KBM-7 (cell line): ENCODE measurements at regions not wholly inside any gene's neighbourhood (a gene's known extent, or its start where the extent isn't known, plus 50 kb on each side); places are given as distances from the start of the nearest gene placed in this dataset.
"Not testable (repeated sequence)": the region's sequence is repeated elsewhere in the genome, so short reads cannot be mapped to it uniquely, and the experiment has no call there.

Source experiments
- DNase-seq: peaks from one replicate; pipeline ENCODE4 v3.0.0-alpha.2; 2015
- in situ Hi-C: fragments of 300-500 bp; cut with MboI; formaldehyde crosslinking; loops from 2 replicates; pipeline ENCODE4 v1.14.3; 2020; ENCODE audit warnings: low sequenced_read_pairs, low pct_unique_long_range_greater_than_20kb, mixed read lengths

GRCh38 chr13:79913141-79913827, 427.6 kb downstream of the SPRY2 start:
- no peak for DNase-seq
- in situ Hi-C loops: no loop called here

GRCh38 chr13:79912403-79912802, 428.5 kb downstream of the SPRY2 start:
- in situ Hi-C loops: no loop called here
- DNase-seq: no peak

DNA sequence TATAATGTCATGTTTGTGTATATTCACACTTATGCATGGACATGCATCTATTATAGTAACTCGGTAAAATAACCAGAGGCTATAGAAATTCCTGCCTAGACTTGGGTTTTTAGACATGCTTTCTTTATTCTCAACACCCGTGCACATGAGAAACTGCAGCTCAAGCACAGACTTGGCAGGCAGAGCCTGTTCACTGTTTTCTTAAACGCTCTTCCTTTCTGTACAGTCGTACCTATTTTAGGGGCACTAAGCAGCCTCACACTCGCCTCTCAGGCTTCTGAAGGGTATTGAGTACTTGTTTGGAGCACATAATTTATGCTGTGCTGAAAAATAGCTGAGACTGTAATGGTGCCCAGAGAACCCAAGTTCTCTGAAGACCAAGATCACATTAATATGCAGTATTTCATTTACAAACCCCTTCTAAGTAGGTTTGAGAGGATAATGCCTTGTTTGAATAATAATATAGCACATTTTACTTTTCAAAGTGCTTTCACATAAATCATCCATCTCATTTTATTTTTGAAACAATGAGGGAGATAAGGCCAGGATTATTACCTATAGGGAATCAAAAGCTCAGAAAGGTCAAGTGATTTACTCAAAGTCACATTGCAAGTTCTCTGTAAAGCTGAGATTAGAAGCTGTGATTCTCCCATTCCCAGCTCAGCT, 429.9 kb downstream of the SPRY2 start:
- in situ Hi-C loops: no loop called here
- DNase-seq: no peak

GRCh38 chr13:79909644-79910043, 428.7 kb downstream of the NDFIP2 start:
- DNase-seq: no peak
- in situ Hi-C loops: no loop called here

GRCh38 chr13:79908381-79908780, 427.4 kb downstream of the NDFIP2 start:
- in situ Hi-C loops: no loop called here
- DNase-seq: no peak

GRCh38 chr13:79907527-79907926, 426.6 kb downstream of the NDFIP2 start:
- in situ Hi-C loops: no loop called here
- no peak for DNase-seq

DNA sequence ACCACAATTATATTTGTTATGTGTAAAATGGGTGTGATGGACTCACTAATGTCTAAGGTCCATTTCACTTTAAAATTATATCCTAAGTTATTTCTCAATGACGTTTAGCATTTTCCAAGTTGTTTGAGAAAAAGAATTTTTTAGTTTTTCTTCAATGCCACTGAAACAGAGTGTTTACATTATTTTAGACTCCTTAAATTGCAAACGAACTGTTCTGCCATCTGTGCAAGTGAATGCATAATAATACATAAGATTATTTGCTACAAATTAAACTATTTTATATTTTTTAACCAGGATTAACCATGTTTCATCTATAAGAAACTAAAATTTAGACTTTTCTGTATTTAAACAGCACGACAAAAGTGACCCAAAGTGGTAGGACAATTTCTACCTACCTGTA, 425.4 kb downstream of the NDFIP2 start:
- no peak for DNase-seq
- in situ Hi-C loops: no loop called here

- no peak for DNase-seq
- in situ Hi-C loops: no loop called here
Observed at GRCh38 chr13:79905018-79905417, 424.1 kb downstream of the NDFIP2 start.

DNA sequence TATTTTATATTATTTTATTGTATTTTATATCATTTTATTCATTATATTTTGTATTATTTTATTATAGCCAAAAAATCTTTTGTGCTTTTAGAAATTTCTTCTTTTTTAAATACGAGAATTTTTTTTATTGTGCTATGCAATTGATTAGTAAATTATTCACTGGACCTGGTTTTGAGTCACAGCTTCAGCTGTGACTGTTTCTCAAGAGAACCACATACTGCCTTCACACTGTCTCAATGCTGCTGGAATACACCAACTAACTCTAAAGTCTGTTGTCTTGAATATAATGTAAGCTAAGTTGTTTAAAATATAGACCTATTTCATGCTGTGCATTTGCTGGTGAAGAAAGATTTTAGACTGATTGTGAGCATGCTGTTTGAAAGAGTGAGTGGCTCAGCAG, 423.6 kb downstream of the NDFIP2 start:
- in situ Hi-C loops: no loop called here
- DNase-seq: no peak

- peak; percentile 21 for DNase-seq
- in situ Hi-C loops: no loop called here
Observed at GRCh38 chr13:79901336-79901735, 420.4 kb downstream of the NDFIP2 start.

DNA sequence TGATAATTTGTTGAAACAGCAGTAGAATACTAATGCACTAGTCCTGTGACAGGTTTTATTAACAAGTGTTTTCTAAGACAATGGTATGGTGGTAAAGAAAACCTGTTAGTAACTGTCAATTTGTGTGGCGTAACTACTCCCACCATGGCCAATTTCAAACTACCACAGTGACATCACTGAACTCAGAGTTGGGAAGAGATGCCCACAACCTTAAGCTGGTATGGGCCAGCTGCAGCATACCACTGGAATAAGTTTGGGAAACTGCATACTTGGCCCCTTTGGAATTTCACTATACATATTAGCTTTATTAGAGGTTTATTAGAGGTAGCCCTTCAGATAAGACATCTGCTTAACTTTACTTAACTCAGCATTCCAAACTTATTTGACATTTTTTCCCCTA, 419.4 kb downstream of the NDFIP2 start:
- DNase-seq: no peak
- in situ Hi-C loops: no loop called here

DNA sequence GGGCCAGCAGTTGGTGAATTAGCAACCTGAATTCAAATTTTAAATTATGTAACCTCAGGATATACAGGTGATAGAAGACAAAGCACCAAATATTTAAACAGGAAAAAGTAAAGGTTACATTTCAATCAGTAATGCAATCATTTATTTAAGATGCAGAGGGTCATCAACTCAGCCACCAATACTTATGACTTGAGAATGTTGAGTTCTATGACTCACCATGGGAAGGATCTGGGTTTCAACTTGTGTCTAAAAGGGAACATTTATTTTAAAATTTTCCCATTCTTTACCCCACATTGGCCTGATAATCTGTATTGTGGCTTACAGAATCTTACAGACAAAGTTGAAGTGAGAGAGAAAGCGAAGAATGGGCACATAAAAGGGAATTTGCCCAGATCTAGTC, 418.0 kb downstream of the NDFIP2 start:
- DNase-seq: no peak
- in situ Hi-C loops: no loop called here

GRCh38 chr13:79898202-79898826, 417.4 kb downstream of the NDFIP2 start:
- DNase-seq: no peak
- in situ Hi-C loops: no loop called here

DNA sequence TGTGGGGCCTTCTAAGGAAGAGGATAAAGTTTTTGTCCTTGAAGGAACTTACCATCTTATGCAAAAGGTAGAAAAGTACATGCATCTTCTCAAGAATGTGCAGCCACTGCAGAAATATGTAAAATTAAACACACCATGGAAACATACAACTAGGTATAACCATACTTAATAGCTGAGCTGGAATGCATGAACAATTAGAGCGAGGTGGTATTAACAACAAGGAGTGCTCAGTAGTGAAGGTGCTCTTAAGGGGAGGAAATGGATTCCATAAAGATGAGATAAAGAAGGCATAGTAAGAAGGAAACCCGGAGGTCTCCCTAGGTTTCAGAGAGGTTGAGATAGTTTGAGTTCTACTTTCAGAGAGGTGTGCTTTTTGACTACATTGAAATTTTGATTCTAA, 415.9 kb downstream of the NDFIP2 start:
- in situ Hi-C loops: no loop called here
- no peak for DNase-seq

- in situ Hi-C loops: no loop called here
- no peak for DNase-seq
Observed at GRCh38 chr13:79895416-79895815, 414.5 kb downstream of the NDFIP2 start.

GRCh38 chr13:79887278-79887677, 406.3 kb downstream of the NDFIP2 start:
- in situ Hi-C loops, DNase-seq: not testable (repeated sequence)

GRCh38 chr13:79886601-79887000, 405.6 kb downstream of the NDFIP2 start:
- DNase-seq: no peak
- in situ Hi-C loops: no loop called here

DNA sequence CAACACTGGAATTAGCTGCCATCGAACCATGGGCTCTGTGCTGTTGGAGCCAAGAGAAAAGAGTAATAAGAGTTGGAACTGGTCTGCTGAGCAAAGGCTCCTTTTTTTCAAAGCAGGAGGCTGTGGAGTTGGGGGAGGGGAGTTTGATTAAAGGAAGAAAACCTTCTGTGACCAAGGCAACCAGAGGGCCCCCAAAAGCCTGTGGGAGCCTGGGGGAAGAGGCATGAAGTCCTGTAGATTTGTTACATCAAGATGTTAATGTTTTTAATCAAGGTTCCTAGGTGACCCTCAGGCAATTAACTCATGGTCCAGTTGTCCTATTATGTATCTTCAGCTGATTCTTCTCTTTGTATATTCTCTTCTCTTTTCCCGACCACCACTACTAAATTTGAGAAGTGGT, 403.9 kb downstream of the NDFIP2 start:
- DNase-seq: no peak
- in situ Hi-C loops: no loop called here

GRCh38 chr13:79883216-79883615, 402.3 kb downstream of the NDFIP2 start:
- no peak for DNase-seq
- in situ Hi-C loops: no loop called here

DNA sequence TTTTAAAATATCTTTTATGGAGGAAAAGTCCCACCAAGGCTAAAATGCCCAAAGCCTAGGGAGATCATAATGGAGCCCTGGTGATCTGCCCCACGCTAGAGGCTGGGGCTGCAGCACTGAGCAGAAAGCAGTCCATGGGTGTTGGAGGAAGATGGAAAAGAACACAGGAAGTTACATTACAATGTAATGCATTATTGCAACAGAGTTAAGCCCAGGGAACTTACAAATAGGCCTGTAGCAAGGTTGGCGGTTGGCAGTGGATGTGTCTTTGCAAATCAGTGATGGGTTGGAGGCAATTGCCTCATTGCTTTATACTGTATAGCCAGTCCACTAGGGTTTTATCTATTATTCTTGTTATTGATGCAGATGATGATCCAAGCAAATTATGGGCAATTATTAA, 399.9 kb downstream of the NDFIP2 start:
- in situ Hi-C loops: no loop called here

More for the DNA sequence above, 399.9 kb downstream of the NDFIP2 start:
- no peak for DNase-seq
